Gastrocnemius medialis (tissue), 4 donors: ENCODE measurements at regions not wholly inside any gene's neighbourhood (a gene's known extent, or its start where the extent isn't known, plus 50 kb on each side); places are given as distances from the start of the nearest gene placed in this dataset.

Experiments used
- ATAC-seq, 2 donors: fragments of 150-250 bp; one replicate each; pipeline ENCODE4 v1.9.1; 2016
- DNase-seq, 2 donors: peaks; one replicate each; pipeline ENCODE4 v3.0.0-alpha.2; 2019
- H3K27ac ChIP-seq, 4 donors: fragments of 200-600 bp; sonication (generic); 1 replicate in 1 of 4; 2 replicates in 3 of 4; pipeline ENCODE4 v1.5.1; 2016 to 2018; ENCODE audit warnings: mild to moderate bottlenecking in 2 of 4, moderate library complexity in 1 of 4
- H3K27me3 ChIP-seq, 3 donors: fragments of 200-600 bp; sonication (generic) in 2 of 3; 1 replicate in 1 of 3; 2 replicates in 2 of 3; pipeline versions ENCODE4 v1.5.1 to v1.6.0; 2016 to 2019; ENCODE audit warnings: mild to moderate bottlenecking in 1 of 3, moderate library complexity in 1 of 3
- H3K36me3 ChIP-seq, 2 donors: fragments of 200-600 bp; sonication (generic) in 1 of 2; one replicate each; pipeline ENCODE4 v1.5.1; 2017 to 2018
- H3K4me1 ChIP-seq, 2 donors: fragments of 200-600 bp; sonication (generic) in 1 of 2; one replicate each; pipeline ENCODE4 v1.5.1; 2016 to 2017; ENCODE audit warnings: mild to moderate bottlenecking in 2 of 2
- H3K4me3 ChIP-seq, 4 donors: fragments of 200-600 bp; sonication (generic) in 3 of 4; 1 replicate in 1 of 4; 2 replicates in 3 of 4; pipeline ENCODE4 v1.5.1; 2016 to 2019; ENCODE audit warnings: mild to moderate bottlenecking in 2 of 4
- H3K9me3 ChIP-seq, 3 donors: fragments of 200-600 bp; sonication (generic) in 2 of 3; 1 replicate in 1 of 3; 2 replicates in 2 of 3; pipeline ENCODE4 v1.5.1; 2016 to 2019
- POLR2A ChIP-seq, 2 donors: fragments of 450-650 bp; IDR thresholded peaks; one replicate each; pipeline ENCODE4 v1.6.1; 2017; ENCODE audit warnings: antibody characterized with exemption in 2 of 2, mild to moderate bottlenecking in 2 of 2, moderate library complexity in 2 of 2
- in situ Hi-C, 4 donors: fragments of 200-750 bp; cut with MboI; loops; one replicate each; pipeline versions ENCODE4 v1.15.0 to v1.8.0; 2017; ENCODE audit warnings: low sequenced_read_pairs in 4 of 4
- intact Hi-C: fragments of 100-400 bp; cut with DNase I; formaldehyde crosslinking; loops from one replicate; pipeline ENCODE4 v1.15.1; 2023; ENCODE audit warnings: low total_unique reads
- TF ChIP-seq, protein P1 (sequence below), 5 experiments: fragments of 450-650 bp in 3 of 5; fragments of 200-600 bp in 2 of 5; sonication (generic) in 2 of 5; IDR thresholded peaks in 4 of 5; conservative IDR thresholded peaks in 1 of 5; 1 replicate in 4 of 5; 2 replicates in 1 of 5; pipeline ENCODE4 v1.5.1; 2016 to 2019; ENCODE audit warnings: antibody characterized with exemption in 5 of 5, mild to moderate bottlenecking in 3 of 5, moderate library complexity in 3 of 5

- intact Hi-C loops (no loop called here), in situ Hi-C loops (no loop called here)
- no peak overlapping the region for H3K4me3 ChIP-seq
- no peaks in the 10 kb centered on the region for H3K27me3 ChIP-seq
- no peak overlapping the region for H3K27ac ChIP-seq
- DNase-seq (no peak), ATAC-seq (no peak)
- no peaks in the 10 kb centered on the region for H3K4me1 ChIP-seq
- no peaks in the 10 kb centered on the region for H3K9me3 ChIP-seq
- H3K36me3 ChIP-seq: no peaks in the 10 kb centered on the region
- no peak for TF ChIP-seq POLR2A (IDR thresholded peaks at IDR 0.05)
- TF ChIP-seq, protein P1, sequence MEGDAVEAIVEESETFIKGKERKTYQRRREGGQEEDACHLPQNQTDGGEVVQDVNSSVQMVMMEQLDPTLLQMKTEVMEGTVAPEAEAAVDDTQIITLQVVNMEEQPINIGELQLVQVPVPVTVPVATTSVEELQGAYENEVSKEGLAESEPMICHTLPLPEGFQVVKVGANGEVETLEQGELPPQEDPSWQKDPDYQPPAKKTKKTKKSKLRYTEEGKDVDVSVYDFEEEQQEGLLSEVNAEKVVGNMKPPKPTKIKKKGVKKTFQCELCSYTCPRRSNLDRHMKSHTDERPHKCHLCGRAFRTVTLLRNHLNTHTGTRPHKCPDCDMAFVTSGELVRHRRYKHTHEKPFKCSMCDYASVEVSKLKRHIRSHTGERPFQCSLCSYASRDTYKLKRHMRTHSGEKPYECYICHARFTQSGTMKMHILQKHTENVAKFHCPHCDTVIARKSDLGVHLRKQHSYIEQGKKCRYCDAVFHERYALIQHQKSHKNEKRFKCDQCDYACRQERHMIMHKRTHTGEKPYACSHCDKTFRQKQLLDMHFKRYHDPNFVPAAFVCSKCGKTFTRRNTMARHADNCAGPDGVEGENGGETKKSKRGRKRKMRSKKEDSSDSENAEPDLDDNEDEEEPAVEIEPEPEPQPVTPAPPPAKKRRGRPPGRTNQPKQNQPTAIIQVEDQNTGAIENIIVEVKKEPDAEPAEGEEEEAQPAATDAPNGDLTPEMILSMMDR (IDR thresholded peaks at IDR 0.05 in 4 of 5, conservative IDR thresholded peaks at IDR 0.05 in 1 of 5): no peak
These were observed 168.1 kb downstream of the BMP4 start for GRCh38 chr14:53788566-53788965.

DNA sequence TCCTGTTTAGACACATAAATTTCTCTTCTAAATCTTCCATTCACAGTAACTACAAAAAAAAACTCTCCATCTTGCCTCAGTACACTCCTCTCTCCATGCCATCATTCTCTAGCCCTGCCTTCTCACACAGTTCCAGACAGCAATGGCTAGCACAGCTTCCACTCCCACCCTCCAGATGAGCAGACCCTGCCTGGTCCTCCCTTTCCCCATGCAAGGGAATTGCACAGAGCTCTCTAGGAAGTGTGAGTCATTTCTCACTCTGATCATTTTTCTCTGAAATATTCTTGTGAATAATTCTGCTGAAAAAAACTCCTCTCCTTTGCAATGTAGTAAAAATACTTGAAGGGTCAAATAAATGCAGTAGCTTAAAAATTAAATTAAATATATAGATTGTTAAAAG, 170.6 kb downstream of the BMP4 start:
- ATAC-seq: no peak
- no peak for TF ChIP-seq POLR2A (IDR thresholded peaks at IDR 0.05)
- TF ChIP-seq, protein P1 (IDR thresholded peaks at IDR 0.05 in 4 of 5, conservative IDR thresholded peaks at IDR 0.05 in 1 of 5): no peak
- no peak overlapping the region for H3K27ac ChIP-seq
- intact Hi-C loops: no loop called here
- no peak overlapping the region for H3K4me3 ChIP-seq
- H3K27me3 ChIP-seq: no peaks in the 10 kb centered on the region
- H3K9me3 ChIP-seq: no peaks in the 10 kb centered on the region
- H3K4me1 ChIP-seq: no peaks in the 10 kb centered on the region
- in situ Hi-C loops: no loop called here
- H3K36me3 ChIP-seq: no peaks in the 10 kb centered on the region
- DNase-seq: no peak

DNA sequence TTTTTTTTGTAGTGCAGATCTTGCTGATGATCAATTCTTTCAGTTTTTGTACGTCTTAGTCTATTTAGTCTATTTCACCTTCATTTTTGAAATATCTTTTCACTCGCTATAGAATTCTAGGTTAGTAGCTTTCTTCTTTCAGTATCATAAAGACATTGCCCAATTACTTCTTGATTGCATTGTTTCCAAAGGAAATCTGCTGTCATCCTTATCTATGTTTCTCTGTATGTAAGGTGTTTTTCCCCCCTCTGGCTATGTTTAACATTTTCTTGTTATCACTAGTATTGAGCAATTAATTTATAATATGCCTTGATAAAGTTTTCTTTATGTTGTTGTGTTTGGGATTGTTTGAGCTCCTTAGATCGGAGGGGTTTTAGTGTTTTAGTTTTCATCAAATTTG, 171.9 kb downstream of the BMP4 start:
- H3K4me1 ChIP-seq: no peaks in the 10 kb centered on the region
- intact Hi-C loops (no loop called here), in situ Hi-C loops (no loop called here)
- no peaks in the 10 kb centered on the region for H3K36me3 ChIP-seq
- H3K4me3 ChIP-seq: no peak overlapping the region
- H3K27me3 ChIP-seq: no peaks in the 10 kb centered on the region
- ATAC-seq (no peak), DNase-seq (no peak)
- TF ChIP-seq, protein P1 (IDR thresholded peaks at IDR 0.05 in 4 of 5, conservative IDR thresholded peaks at IDR 0.05 in 1 of 5): no peak
- TF ChIP-seq POLR2A (IDR thresholded peaks at IDR 0.05): no peak
- no peaks in the 10 kb centered on the region for H3K9me3 ChIP-seq
- no peak overlapping the region for H3K27ac ChIP-seq

- DNase-seq (no peak), ATAC-seq (no peak)
- no peaks in the 10 kb centered on the region for H3K9me3 ChIP-seq
- no peak overlapping the region for H3K27ac ChIP-seq
- H3K4me1 ChIP-seq: no peaks in the 10 kb centered on the region
- no peaks in the 10 kb centered on the region for H3K27me3 ChIP-seq
- no peak for TF ChIP-seq POLR2A (IDR thresholded peaks at IDR 0.05)
- TF ChIP-seq, protein P1 (IDR thresholded peaks at IDR 0.05 in 4 of 5, conservative IDR thresholded peaks at IDR 0.05 in 1 of 5): no peak
- in situ Hi-C loops (no loop called here), intact Hi-C loops (no loop called here)
- no peak overlapping the region for H3K4me3 ChIP-seq
- no peaks in the 10 kb centered on the region for H3K36me3 ChIP-seq
These were observed 173.4 kb downstream of the BMP4 start for GRCh38 chr14:53783256-53783655.

DNA sequence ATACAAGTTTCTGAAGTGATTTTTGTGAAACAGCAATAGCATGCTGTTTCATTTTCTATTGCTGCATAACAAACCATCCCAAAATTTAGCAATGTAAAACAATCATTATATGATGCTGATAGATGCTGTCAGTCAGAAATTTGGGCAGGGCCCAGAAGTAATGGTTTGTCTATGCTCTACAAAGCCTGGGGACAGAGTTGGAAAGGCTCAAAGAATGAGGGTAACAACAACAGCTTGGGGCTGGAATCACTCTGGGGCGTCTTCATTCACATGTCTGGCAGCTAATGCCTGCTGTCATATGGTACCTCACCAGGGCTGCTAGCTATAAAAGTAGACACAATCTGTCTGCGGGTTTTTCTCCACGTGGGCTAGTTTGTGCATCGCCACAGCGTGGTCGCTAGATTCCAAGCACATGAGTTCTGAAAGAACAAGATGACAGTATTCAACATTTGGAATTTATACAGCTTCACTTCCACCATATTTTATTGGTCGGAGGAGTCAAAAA, 176.5 kb downstream of the BMP4 start:
- intact Hi-C loops: no loop called here
- DNase-seq: no peak
- Histone ChIP-seq H3K4me1 (no peaks in the 10 kb centered on the region), H3K27me3 (no peaks in the 10 kb centered on the region), H3K27ac (no peak overlapping the region), H3K4me3 (no peak overlapping the region), H3K36me3 (no peaks in the 10 kb centered on the region), H3K9me3 (no peaks in the 10 kb centered on the region)
- TF ChIP-seq, protein P1 (IDR thresholded peaks at IDR 0.05 in 4 of 5, conservative IDR thresholded peaks at IDR 0.05 in 1 of 5): no peak
- TF ChIP-seq POLR2A (IDR thresholded peaks at IDR 0.05): no peak
- in situ Hi-C loops: no loop called here
- ATAC-seq: no peak
